NCI-H1417 treated with DMSO at 0.1 percent for 48 hours (cell line): ENCODE measurements at regions not wholly inside any gene's neighbourhood (a gene's known extent, or its start where the extent isn't known, plus 50 kb on each side); places are given as distances from the start of the nearest gene placed in this dataset.

Experiments used
- DNase-seq: peaks from one replicate; lab custom pipeline; 2025; lab: John Stamatoyannopoulos, UW

GRCh38 chr17:34711646-34712045, 132.3 kb downstream of the TMEM132E start:
- DNase-seq, result no peak

GRCh38 chr17:34710226-34710625, 130.8 kb downstream of the TMEM132E start:
- DNase-seq, result no peak

GRCh38 chr17:34709158-34709754, 129.9 kb downstream of the TMEM132E start:
- DNase-seq, result no peak

- DNase-seq, result no peak
These were observed 126.6 kb downstream of the TMEM132E start for GRCh38 chr17:34706029-34706428.

- DNase-seq, result no peak
These were observed 124.2 kb downstream of the TMEM132E start for GRCh38 chr17:34703533-34703932.

GRCh38 chr17:34699181-34699580, 119.8 kb downstream of the TMEM132E start:
- DNase-seq, result no peak

- DNase-seq, result no peak
These were observed 113.5 kb downstream of the TMEM132E start for GRCh38 chr17:34692920-34693319.
